ENCODE measurements at regions not wholly inside any gene's neighbourhood (a gene's known extent, or its start where the extent isn't known, plus 50 kb on each side); places are given as distances from the start of the nearest gene placed in this dataset.

- TF ChIP-seq CTCF (IDR thresholded peaks at IDR 0.05) (no peak), POLR2A (IDR thresholded peaks at IDR 0.05) (no peak), EP300 (IDR thresholded peaks at IDR 0.05) (no peak)
These were observed 412.4 kb downstream of the MTX2 start for GRCh38 chr2:176681584-176682115.
